ENCODE measurements at regions not wholly inside any gene's neighbourhood (a gene's known extent, or its start where the extent isn't known, plus 50 kb on each side); places are given as distances from the start of the nearest gene placed in this dataset.
"Not testable (repeated sequence)": the region's sequence is repeated elsewhere in the genome, so short reads cannot be mapped to it uniquely, and the experiment has no call there.

- DNase-seq (ENCODE audit: low spot score) = no peak
- BruUV-seq (replicated peaks) = no TSS peak
Observed at GRCh38 chr12:131428091-131428685, 282.7 kb upstream of the SFSWAP start.

DNA sequence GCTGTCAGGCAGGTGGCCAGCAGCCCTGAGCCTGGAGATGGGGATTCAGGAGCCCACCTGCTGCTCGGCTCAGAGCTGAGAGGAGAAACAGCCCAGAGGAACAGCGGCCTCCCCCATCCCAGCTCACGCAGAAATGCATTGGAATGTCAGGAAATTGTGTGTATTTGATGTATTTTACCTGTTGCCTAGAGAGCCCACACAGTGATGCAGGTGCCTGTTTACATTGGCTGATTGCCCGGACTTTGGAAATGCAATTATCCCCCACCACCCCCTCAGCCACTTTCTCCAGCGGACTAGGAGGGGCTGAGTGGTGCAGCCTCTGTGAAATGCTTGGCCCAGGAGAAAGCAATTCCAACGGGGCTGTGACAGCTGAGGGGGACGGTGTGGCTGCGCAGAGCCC lies 281.7 kb upstream of the SFSWAP start:
- H3K9me3 ChIP-seq (ENCODE audit: low read depth, low read length, poor library complexity, severe bottlenecking); BruUV-seq (replicated peaks); CTCF ChIA-PET; H3K4me1 ChIP-seq (ENCODE audit: insufficient read depth, low read length, poor library complexity, severe bottlenecking); H3K27ac ChIP-seq (ENCODE audit: low read depth, low read length, poor library complexity, severe bottlenecking); DNase-seq (ENCODE audit: low spot score); H3K4me3 ChIP-seq (ENCODE audit: low read depth, low read length, poor library complexity, severe bottlenecking); intact Hi-C loops (cut with micrococcal nuclease; ENCODE audit: unreplicated experiment); H3K36me3 ChIP-seq (ENCODE audit: insufficient read depth, low read length, poor library complexity, severe bottlenecking); POLR2A ChIA-PET (ENCODE audit: low non-redundant PET): not testable (repeated sequence)
- peaks cover 50% of the 10 kb centered on the region for H3K27me3 ChIP-seq (replicated peaks; ENCODE audit: insufficient read depth, low read depth, low read length, poor library complexity)

More at GRCh38 chr12:131428091-131428685, 282.7 kb upstream of the SFSWAP start:
- TF ChIP-seq EZH2 (IDR thresholded peaks at IDR 0.05; ENCODE audit: borderline replicate concordance, low read depth, low read length, poor library complexity, severe bottlenecking) = no peak
- TF ChIP-seq CTCF (conservative IDR thresholded peaks at IDR 0.05; ENCODE audit: low read depth, low read length) = no peak
- Histone ChIP-seq H3K4me3 (ENCODE audit: low read depth, low read length, poor library complexity, severe bottlenecking) (no peak overlapping the region), H3K4me1 (ENCODE audit: insufficient read depth, low read length, poor library complexity, severe bottlenecking) (no peaks in the 10 kb centered on the region), H3K27ac (ENCODE audit: low read depth, low read length, poor library complexity, severe bottlenecking) (no peak overlapping the region), H3K36me3 (ENCODE audit: insufficient read depth, low read length, poor library complexity, severe bottlenecking) (no peaks in the 10 kb centered on the region), H3K9me3 (ENCODE audit: low read depth, low read length, poor library complexity, severe bottlenecking) (peaks cover 6% of the 10 kb centered on the region), H3K27me3 (replicated peaks; ENCODE audit: insufficient read depth, low read depth, low read length, poor library complexity) (peaks cover 52% of the 10 kb centered on the region)
- ChIA-PET CTCF (no interaction called here), POLR2A (ENCODE audit: low non-redundant PET) (no interaction called here)
- intact Hi-C loops (cut with micrococcal nuclease; ENCODE audit: unreplicated experiment) = no loop called here

GRCh38 chr12:131429697-131430096 lies 281.2 kb upstream of the SFSWAP start:
- CTCF ChIA-PET; BruUV-seq (replicated peaks); H3K4me1 ChIP-seq (ENCODE audit: insufficient read depth, low read length, poor library complexity, severe bottlenecking); POLR2A ChIA-PET (ENCODE audit: low non-redundant PET); DNase-seq (ENCODE audit: low spot score); H3K36me3 ChIP-seq (ENCODE audit: insufficient read depth, low read length, poor library complexity, severe bottlenecking); H3K9me3 ChIP-seq (ENCODE audit: low read depth, low read length, poor library complexity, severe bottlenecking); intact Hi-C loops (cut with micrococcal nuclease; ENCODE audit: unreplicated experiment); H3K4me3 ChIP-seq (ENCODE audit: low read depth, low read length, poor library complexity, severe bottlenecking); H3K27ac ChIP-seq (ENCODE audit: low read depth, low read length, poor library complexity, severe bottlenecking): not testable (repeated sequence)
- H3K27me3 ChIP-seq (replicated peaks; ENCODE audit: insufficient read depth, low read depth, low read length, poor library complexity) = peaks cover 52% of the 10 kb centered on the region

DNA sequence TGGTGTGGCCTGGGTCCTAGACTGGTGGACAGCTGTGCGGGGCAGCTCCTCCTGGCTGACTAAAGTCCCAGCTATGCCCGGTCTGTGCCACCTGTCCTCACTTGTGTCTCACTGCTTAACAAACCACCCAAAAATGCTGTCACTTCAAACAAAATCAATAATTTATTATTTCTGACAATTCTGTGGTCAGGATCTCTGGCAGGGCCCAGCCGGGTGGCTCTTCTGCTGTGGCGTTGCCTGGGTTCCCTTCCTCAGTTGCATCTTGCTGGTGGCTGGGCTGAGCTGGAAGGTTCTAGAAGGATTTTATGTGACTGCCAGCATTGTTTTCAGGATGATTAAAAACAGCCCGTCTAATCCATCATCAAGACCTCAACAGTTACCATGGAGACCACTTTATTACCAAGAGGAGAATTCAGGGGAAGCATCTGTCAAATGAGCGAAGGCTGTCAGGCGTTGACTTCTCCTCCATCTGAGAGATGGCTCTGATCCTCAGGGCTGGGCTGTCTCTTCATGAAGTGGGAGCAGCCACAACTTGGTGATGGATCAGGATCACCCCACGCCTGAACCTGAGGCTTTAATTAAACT lies 280.6 kb upstream of the SFSWAP start:
- no peaks in the 10 kb centered on the region for H3K9me3 ChIP-seq (ENCODE audit: low read depth, low read length, poor library complexity, severe bottlenecking)
- no peaks in the 10 kb centered on the region for H3K36me3 ChIP-seq (ENCODE audit: insufficient read depth, low read length, poor library complexity, severe bottlenecking)
- no TSS peak for BruUV-seq (replicated peaks)
- H3K27ac ChIP-seq (ENCODE audit: low read depth, low read length, poor library complexity, severe bottlenecking) = no peak overlapping the region
- ChIA-PET CTCF (no interaction called here), POLR2A (ENCODE audit: low non-redundant PET) (no interaction called here)
- intact Hi-C loops (cut with micrococcal nuclease; ENCODE audit: unreplicated experiment) = no loop called here
- peaks cover 56% of the 10 kb centered on the region for H3K27me3 ChIP-seq (replicated peaks; ENCODE audit: insufficient read depth, low read depth, low read length, poor library complexity)
- no peak for TF ChIP-seq CTCF (conservative IDR thresholded peaks at IDR 0.05; ENCODE audit: low read depth, low read length)
- TF ChIP-seq EZH2 (IDR thresholded peaks at IDR 0.05; ENCODE audit: borderline replicate concordance, low read depth, low read length, poor library complexity, severe bottlenecking) = no peak
- no peak for DNase-seq (ENCODE audit: low spot score)
- no peak overlapping the region for H3K4me3 ChIP-seq (ENCODE audit: low read depth, low read length, poor library complexity, severe bottlenecking)
- no peaks in the 10 kb centered on the region for H3K4me1 ChIP-seq (ENCODE audit: insufficient read depth, low read length, poor library complexity, severe bottlenecking)

- H3K27me3 ChIP-seq (replicated peaks; ENCODE audit: insufficient read depth, low read depth, low read length, poor library complexity) = peaks cover 61% of the 10 kb centered on the region
- H3K27ac ChIP-seq (ENCODE audit: low read depth, low read length, poor library complexity, severe bottlenecking); H3K9me3 ChIP-seq (ENCODE audit: low read depth, low read length, poor library complexity, severe bottlenecking); DNase-seq (ENCODE audit: low spot score); POLR2A ChIA-PET (ENCODE audit: low non-redundant PET); H3K36me3 ChIP-seq (ENCODE audit: insufficient read depth, low read length, poor library complexity, severe bottlenecking); CTCF ChIA-PET; H3K4me1 ChIP-seq (ENCODE audit: insufficient read depth, low read length, poor library complexity, severe bottlenecking); intact Hi-C loops (cut with micrococcal nuclease; ENCODE audit: unreplicated experiment); BruUV-seq (replicated peaks); H3K4me3 ChIP-seq (ENCODE audit: low read depth, low read length, poor library complexity, severe bottlenecking): not testable (repeated sequence)
Observed at GRCh38 chr12:131431126-131431655, 279.7 kb upstream of the SFSWAP start.
